AG08396 (cell line): ENCODE measurements at regions not wholly inside any gene's neighbourhood (a gene's known extent, or its start where the extent isn't known, plus 50 kb on each side); places are given as distances from the start of the nearest gene placed in this dataset.
"Not testable (repeated sequence)": the region's sequence is repeated elsewhere in the genome, so short reads cannot be mapped to it uniquely, and the experiment has no call there.

Experiments used
- DNase-seq: peaks from one replicate; pipeline ENCODE4 v3.0.0; 2012; ENCODE audit warnings: low spot score, mixed read lengths

- DNase-seq = no peak
Observed at GRCh38 chr3:110946810-110947209, 124.8 kb upstream of the NECTIN3 start.

- not testable (repeated sequence) for DNase-seq
Observed at GRCh38 chr3:110949194-110949593, 122.4 kb upstream of the NECTIN3 start.

DNA sequence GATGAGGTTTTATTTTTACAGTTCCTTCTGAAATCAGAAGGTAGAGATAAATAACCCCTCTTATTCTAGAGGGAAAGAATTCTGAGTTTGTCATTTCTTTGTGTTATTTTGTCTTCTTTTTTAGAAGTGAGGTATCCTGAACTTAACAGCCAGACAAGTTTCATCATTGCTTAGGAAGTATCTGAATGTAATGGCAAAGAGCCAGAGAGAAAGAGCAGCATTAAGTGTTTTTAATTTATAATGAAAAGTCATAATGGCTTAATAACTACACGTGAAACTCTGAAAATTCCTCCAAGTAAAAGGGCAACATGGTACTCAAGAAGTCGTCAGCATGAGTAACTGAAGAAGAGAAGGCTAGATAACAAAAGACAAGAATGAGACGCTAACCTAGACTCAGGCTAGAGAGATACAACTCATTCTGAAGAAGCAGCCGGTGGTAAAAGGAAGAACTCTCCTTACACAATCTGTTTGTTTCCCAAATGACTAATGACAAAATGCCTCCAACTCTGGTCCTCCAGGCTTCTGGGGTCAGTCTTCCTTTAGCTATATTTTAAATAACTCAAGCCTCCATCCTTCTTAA lies 116.2 kb upstream of the NECTIN3 start:
- DNase-seq = no peak

DNA sequence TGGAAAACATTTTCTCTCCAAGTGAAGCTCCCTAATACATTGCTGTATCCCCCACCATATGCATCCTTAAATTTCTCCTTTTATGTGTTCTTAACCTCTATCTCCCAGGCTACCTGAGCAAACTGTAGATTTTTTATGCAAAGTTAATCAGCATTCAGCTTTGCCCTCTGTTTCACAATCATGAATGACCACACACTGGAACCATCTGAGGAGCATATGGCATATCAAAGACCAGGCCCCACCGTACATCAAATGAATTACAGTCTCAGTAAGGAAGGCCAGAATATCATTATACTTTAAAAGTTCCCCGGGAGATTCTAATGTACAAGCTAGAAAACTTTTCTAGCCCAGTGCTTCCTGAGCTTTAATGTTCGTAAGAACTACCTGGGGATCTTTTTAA lies 115.5 kb upstream of the NECTIN3 start:
- no peak for DNase-seq

DNA sequence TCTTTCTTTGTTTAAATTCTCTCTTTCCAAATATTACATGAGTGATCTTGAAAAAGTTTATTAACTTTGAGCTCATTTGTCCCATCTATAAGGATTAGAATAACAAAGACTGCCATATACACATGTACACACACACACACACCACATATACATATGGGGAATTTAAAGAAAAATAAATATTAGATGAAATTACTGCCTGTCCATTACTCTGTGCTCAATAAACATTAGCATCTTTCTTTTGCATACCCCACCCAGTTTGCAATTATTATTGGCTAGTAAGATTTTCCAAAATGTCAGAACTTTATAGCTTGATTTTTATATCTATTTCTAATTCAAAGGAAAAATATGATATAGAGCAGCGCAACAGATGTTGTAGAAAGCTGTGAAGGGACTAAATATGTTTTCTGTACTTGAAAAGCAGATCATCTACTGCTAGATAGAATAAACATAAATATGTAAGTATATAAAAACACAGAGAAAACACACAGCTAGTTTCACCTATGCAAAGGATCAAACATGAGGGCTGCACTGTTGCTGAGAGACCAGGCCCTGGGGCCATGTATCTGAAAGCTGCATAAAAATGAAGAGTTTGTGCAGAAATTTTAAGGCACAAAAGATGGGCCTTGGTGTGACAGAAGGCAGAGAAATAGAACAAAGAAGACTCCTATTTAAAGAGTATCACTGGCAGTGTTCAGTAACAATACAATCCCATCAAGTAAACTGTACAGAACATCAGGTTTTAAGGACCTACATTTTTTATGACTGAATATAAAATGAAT lies 114.2 kb upstream of the NECTIN3 start:
- DNase-seq = no peak

GRCh38 chr3:110958313-110959147 lies 113.1 kb upstream of the NECTIN3 start:
- no peak for DNase-seq

DNA sequence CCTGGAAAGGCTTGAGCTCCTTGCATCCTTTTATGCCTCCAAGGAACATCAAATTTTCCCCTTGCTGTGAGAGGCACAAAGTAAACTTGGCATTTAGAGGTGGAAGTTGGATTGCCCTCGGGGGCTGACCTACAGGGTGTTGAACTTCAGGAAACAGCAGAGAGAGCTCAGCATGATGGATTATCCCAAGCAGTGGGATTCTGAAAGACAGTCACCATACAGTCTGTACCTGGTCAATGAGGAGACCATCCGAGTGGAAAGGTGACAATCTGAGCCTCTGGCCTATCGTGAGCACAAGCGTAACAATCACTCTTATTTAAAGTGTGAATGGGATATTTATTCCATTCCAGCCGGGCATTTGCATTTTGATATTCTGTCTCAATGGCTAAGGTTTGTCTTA lies 105.6 kb upstream of the NECTIN3 start:
- DNase-seq = no peak

GRCh38 chr3:110966966-110967663 lies 104.5 kb upstream of the NECTIN3 start:
- no peak for DNase-seq

DNA sequence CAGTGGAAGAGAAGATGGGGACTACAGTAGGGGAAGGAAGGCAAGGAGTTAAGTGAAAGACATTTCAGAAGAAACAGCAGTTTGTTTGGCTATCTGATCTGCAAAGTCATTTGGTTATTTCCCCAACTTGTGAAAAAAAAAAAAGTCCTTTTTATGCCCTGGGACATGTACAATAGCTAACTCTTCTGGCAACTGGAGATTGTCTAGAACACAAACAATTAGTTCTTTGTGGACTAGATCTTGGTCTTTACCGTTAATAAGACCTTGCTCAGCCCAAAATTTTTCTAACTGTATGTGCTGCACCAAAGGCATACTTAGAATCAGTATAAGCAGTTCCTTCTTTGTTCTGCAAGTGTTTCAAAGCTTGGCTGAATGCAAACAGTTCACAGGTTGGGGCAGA lies 103.5 kb upstream of the NECTIN3 start:
- DNase-seq = no peak

GRCh38 chr3:110969229-110970211 lies 102.1 kb upstream of the NECTIN3 start:
- DNase-seq = no peak

DNA sequence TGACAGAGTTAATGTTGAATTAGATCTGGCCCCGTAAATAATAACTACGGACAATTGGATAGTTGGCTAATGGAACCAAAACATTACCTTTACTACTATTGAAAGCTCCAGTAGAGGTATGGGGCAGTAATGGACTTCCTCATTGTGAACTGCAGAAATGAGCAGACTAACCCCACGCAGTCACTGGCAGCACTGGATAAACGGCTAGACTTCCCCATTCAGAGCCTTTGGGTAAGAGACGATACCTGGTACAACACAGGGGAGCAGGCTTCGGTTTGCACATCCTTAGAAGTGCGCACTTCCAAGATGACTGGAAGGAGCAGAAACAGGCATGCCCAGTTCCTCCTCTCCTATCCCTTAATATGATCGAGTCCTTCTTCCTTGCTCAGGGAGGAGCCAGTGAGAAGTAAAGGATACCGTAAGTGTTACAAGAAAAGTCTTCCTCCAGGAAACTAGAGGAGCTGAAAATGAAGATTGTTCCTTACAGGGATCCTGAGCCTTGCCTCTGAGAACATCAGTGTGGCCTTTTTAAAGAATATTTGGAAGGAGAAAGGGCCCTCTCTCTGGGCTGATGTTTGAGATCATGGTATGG lies 100.5 kb upstream of the NECTIN3 start:
- DNase-seq = no peak

GRCh38 chr3:110973263-110973895 lies 98.2 kb upstream of the NECTIN3 start:
- no peak for DNase-seq

- no peak for DNase-seq
Observed at GRCh38 chr3:110974902-110975301, 96.7 kb upstream of the NECTIN3 start.

GRCh38 chr3:110984456-110985250 lies 87.0 kb upstream of the NECTIN3 start:
- DNase-seq = no peak

DNA sequence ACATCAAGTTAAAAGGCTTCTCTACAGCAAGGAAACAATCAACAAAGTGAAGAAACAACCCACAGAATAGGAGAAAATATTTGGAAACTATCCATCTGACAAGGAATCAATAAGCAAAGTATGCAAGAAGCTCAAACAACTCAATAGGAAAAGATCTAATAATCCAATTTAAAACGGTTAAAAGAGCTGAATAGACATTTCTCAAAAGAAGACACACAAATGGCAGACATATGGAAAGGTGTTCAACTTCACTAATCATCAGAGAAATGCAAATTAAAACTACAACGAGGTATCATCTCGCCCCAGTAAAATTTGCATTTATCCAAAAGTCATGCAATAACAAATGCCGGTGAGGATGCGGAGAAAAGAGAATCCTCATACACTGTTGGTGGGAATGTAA lies 82.2 kb upstream of the NECTIN3 start:
- DNase-seq = no peak

DNA sequence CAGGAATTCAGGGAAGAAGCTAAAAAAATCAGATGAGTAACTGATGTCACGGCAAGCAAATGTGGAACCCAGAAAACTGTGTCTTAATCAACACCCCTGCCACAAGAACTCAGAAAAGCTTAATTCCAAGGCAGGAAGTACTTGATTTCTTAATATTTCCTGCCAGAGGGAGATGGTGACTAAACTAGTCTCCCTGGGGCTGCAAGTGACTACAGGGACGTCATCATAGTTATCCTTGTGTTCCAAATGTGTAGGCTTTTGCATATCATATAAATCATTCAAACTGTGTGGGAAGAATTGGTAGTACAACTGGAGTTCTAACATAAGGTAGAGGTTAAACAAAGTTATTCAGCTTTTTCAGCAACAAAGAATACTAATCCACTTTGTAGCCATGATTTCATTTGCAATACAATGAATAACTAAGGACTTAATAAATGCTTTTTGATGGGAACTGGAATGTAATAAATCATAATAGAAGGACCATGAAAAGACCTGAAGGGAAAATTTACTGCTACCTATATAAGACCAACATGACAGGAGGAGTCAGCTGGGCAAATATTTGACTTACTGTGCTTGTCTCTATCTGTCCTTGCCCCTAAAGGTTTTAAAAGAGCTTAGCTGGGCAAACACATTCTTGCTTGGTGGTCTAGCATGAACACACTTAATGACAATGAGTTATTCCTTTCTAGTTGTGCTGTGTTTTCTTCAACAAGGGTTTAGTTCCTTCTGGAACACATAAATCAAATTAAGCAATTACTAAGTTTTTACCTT lies 76.0 kb upstream of the NECTIN3 start:
- no peak for DNase-seq

- DNase-seq = not testable (repeated sequence)
Observed at GRCh38 chr3:110998766-110999165, 72.8 kb upstream of the NECTIN3 start.

GRCh38 chr3:111006485-111006884 lies 65.1 kb upstream of the NECTIN3 start:
- DNase-seq = not testable (repeated sequence)
